SK-N-SH treated with all-trans-retinoic acid at 6 μM for 48 hours (cell line): ENCODE measurements at regions not wholly inside any gene's neighbourhood (a gene's known extent, or its start where the extent isn't known, plus 50 kb on each side); places are given as distances from the start of the nearest gene placed in this dataset.

Experiments used
- BACH2 ChIP-seq: fragments of 250-450 bp; sonication (Bioruptor Pico); IDR thresholded peaks from 2 replicates; pipeline ENCODE4 v1.9.0; 2021; ENCODE audit warnings: mild to moderate bottlenecking, borderline replicate concordance
- CREB5 ChIP-seq: fragments of 250-450 bp; sonication (Bioruptor Pico); IDR thresholded peaks from 2 replicates; pipeline ENCODE4 v1.5.1; 2020; ENCODE audit warnings: low read depth, mild to moderate bottlenecking, moderate library complexity
- CSDC2 ChIP-seq: fragments of 250-450 bp; sonication (Bioruptor Pico); IDR thresholded peaks from 2 replicates; pipeline ENCODE4 v1.5.0; 2020; ENCODE audit warnings: mild to moderate bottlenecking, moderate library complexity
- CSRNP3 ChIP-seq: fragments of 250-450 bp; sonication (Bioruptor Pico); IDR thresholded peaks from 2 replicates; pipeline ENCODE4 v1.5.1; 2021; ENCODE audit warnings: mild to moderate bottlenecking, moderate library complexity
- OSR1 ChIP-seq: fragments of 250-450 bp; sonication (Bioruptor Pico); IDR thresholded peaks from 2 replicates; pipeline ENCODE4 v1.8.0; 2022; ENCODE audit warnings: moderate library complexity, mild to moderate bottlenecking, inconsistent platforms
- PATZ1 ChIP-seq: fragments of 250-450 bp; sonication (Bioruptor Pico); IDR thresholded peaks from 2 replicates; pipeline ENCODE4 v1.8.0; 2020; ENCODE audit warnings: mild to moderate bottlenecking, moderate library complexity, borderline replicate concordance
- POU6F1 ChIP-seq: fragments of 250-450 bp; sonication (Bioruptor Pico); IDR thresholded peaks from 2 replicates; pipeline ENCODE4 v1.8.0; 2021; ENCODE audit warnings: low read depth, mild to moderate bottlenecking, moderate library complexity, borderline replicate concordance
- PPARA ChIP-seq: fragments of 250-450 bp; sonication (Bioruptor Pico); IDR thresholded peaks from 2 replicates; pipeline ENCODE4 v1.5.0; 2020; ENCODE audit warnings: mild to moderate bottlenecking, borderline replicate concordance
- RARB ChIP-seq: fragments of 250-450 bp; sonication (Bioruptor Pico); IDR thresholded peaks from 2 replicates; pipeline ENCODE4 v1.8.0; 2021; ENCODE audit warnings: mild to moderate bottlenecking, moderate library complexity
- SNAI2 ChIP-seq: fragments of 250-450 bp; sonication (Bioruptor Pico); IDR thresholded peaks from 2 replicates; pipeline ENCODE4 v1.5.0; 2020; ENCODE audit warnings: mild to moderate bottlenecking, moderate library complexity
- ZNF565 ChIP-seq: fragments of 450-650 bp; formaldehyde crosslinking; conservative IDR thresholded peaks from 2 replicates; pipeline ENCODE4 v1.5.0; 2020; ENCODE audit warnings: low read depth, mild to moderate bottlenecking, moderate library complexity
- ZNF8 ChIP-seq: fragments of 450-650 bp; formaldehyde crosslinking; IDR thresholded peaks from 2 replicates; pipeline ENCODE4 v1.5.0; 2020; ENCODE audit warnings: mild to moderate bottlenecking, moderate library complexity

GRCh38 chr10:7102557-7103349, 308.1 kb downstream of the SFMBT2 start:
- TF ChIP-seq POU6F1 (CRISPR knock-in tag) (no peak), PATZ1 (CRISPR knock-in tag) (no peak), CSRNP3 (CRISPR knock-in tag) (no peak), BACH2 (no peak), CSDC2 (CRISPR knock-in tag) (no peak), CREB5 (no peak), SNAI2 (CRISPR knock-in tag) (no peak), OSR1 (CRISPR knock-in tag) (no peak), RARB (CRISPR knock-in tag) (no peak), ZNF565 (CRISPR knock-in tag) (no peak), ZNF8 (CRISPR knock-in tag) (no peak), PPARA (CRISPR knock-in tag) (no peak)
